ENCODE measurements at regions not wholly inside any gene's neighbourhood (a gene's known extent, or its start where the extent isn't known, plus 50 kb on each side); places are given as distances from the start of the nearest gene placed in this dataset.

DNA sequence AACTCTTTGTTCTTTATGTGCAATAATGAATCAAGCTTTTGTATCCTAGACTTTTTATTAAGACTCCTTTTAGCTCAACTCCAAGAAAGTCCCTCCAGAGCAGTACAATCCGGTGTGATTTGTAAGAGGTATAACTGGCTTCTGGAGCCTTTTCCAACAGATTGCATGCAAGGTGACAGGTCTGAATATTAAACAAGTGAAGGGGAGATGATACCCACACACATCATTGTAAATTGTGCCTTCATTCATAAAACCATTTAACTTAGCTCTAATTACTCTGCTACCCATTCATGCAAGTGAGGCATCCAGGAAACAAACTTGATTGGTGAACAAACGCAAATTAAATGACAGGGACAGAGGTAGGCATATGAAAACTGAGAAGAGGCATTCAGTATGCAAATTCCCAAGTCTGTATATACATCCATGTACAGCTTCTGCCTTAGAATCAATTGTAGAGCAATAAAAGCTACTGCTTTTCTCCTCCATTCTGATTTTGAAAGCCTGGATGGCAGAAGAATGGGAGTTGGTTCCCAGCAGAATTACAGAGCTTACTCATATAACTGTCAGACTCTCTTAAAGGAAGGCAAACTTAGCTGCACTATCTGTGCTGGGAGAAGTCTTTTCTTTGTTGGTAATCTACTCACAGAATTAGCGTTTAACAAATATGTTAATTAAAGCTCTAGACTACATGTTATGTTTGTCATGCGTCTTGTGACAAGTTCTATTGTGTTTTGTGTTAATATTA lies 261.0 kb upstream of the CDH6 start:
- FAIRE-seq = no peak

GRCh38 chr5:30930736-30931135 lies 262.8 kb upstream of the CDH6 start:
- no peak for FAIRE-seq

GRCh38 chr5:30928956-30929355 lies 264.5 kb upstream of the CDH6 start:
- FAIRE-seq = no peak

- FAIRE-seq = no peak
These were observed 267.3 kb upstream of the CDH6 start for GRCh38 chr5:30926218-30926617.

GRCh38 chr5:30921388-30921787 lies 272.1 kb upstream of the CDH6 start:
- no peak for FAIRE-seq

- FAIRE-seq = no peak
These were observed 275.3 kb upstream of the CDH6 start for GRCh38 chr5:30918171-30918570.

DNA sequence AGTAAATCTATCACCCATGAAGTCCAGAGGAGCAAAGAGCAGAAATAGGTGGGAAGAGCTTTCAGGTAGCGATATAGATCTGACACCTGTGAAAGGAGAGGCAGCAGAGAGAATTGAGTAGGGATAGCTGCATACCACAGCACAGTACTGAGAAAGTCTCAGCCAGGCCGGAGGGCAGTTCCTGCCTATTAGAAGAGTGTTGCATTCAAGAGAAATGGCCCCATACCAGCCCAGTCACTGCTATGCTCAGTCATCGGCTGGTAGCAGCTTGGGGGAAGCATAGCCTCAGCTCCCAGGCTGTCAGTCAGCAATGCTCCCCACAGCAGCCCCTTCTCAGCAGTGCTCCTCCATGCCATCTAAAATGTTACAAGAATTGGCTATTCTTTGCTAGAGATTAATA lies 285.1 kb upstream of the CDH6 start:
- FAIRE-seq = no peak

DNA sequence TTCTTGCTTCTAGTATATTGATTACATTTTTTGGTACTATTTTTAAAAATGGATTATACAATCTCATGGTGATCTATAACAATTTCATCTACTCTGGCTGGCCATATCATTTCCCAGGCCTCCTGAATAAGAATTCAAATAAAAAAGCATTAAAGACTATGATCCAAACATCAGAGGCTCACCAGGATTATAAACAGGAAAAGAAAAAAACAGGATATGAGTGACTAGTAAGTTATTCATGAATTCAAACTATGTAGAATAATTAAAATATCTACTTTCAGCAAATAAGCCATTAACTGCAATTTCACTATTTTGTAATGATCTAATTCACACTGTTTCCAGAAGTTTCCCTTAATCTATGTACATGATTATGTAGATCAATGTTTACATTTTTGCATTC lies 293.1 kb upstream of the CDH6 start:
- FAIRE-seq = no peak

- no peak for FAIRE-seq
These were observed 298.7 kb upstream of the CDH6 start for GRCh38 chr5:30894811-30895210.

- FAIRE-seq = no peak
These were observed 301.8 kb upstream of the CDH6 start for GRCh38 chr5:30891660-30892059.

DNA sequence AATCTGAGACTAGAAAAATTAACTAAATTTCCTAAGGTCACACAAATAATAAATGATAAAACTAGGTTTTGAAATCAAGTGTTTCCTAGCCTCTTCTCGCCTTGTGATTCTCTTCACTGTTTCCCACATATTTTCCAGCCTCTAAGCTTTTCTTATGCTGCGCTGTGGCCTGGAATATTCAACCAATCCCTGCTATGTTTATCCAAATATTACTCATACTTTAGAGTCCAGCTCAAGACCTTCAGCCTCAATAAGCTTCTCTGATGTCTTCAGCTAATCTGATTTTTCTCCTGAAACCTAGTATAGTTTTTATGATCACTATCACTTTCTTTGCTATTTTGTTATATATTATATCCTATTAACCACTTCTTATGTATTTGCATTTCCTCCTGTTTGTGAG lies 303.1 kb upstream of the CDH6 start:
- FAIRE-seq = no peak

DNA sequence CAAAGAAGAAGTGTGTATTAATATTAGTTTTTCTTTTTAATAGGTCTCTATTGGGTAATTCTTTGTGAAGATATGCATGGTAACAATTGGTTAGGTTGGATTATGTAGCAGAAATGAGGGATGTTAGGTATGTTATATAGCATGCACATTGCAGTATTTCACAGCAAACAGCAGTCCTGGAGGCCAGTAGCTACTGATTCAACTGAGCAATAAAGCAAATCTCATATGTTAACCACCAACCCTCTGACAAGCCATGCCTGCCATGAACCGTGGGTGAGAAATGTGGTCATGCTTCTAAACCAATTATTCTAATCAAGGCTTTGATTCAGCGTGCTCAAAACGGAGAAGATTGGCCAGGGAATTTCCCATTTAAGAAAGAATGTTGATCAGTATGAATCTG lies 313.0 kb upstream of the CDH6 start:
- no peak for FAIRE-seq

- no peak for FAIRE-seq
These were observed 313.6 kb upstream of the CDH6 start for GRCh38 chr5:30879887-30880286.

GRCh38 chr5:30878746-30879145 lies 314.7 kb upstream of the CDH6 start:
- no peak for FAIRE-seq

GRCh38 chr5:30878296-30878695 lies 315.2 kb upstream of the CDH6 start:
- no peak for FAIRE-seq

DNA sequence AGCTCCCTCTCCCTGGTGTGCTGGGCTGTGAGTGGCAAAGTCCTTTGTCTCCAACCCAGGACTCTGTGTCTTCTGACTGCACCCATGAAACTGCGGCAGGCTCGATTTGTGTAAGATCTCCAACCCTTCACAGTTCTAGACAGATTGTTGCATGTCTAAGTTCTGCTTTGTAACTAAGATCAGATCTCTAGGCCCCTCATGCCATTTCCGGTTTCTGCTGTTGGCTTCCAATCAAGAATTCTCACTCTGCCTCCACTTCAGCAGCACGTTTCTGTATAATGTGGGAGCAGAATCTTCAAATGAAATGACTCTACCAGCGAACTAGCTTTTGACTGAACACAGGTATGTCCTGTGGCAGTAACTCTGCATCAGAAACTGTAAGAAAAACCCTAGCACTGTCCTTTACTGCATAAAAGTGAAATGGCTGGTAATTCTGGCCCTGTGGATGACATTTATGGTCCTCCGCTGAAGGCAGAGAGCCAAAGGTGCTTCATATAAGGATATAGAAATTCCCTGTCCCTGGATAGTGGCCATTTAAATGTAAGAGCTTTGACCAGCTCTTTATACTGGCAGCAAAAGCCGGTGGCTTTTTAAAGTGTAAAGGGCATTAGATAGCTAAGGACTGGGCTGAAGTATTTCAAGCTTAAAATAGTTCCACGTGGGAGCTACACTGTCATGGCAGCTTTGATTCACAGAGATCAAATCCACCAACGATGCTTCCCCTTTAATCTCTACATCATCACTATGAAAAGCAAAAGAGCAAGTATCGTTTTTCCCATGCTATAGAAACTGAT lies 319.0 kb upstream of the CDH6 start:
- FAIRE-seq = no peak

- FAIRE-seq = no peak
These were observed 322.3 kb upstream of the CDH6 start for GRCh38 chr5:30871196-30871595.

GRCh38 chr5:30867711-30868110 lies 325.8 kb upstream of the CDH6 start:
- FAIRE-seq = no peak

DNA sequence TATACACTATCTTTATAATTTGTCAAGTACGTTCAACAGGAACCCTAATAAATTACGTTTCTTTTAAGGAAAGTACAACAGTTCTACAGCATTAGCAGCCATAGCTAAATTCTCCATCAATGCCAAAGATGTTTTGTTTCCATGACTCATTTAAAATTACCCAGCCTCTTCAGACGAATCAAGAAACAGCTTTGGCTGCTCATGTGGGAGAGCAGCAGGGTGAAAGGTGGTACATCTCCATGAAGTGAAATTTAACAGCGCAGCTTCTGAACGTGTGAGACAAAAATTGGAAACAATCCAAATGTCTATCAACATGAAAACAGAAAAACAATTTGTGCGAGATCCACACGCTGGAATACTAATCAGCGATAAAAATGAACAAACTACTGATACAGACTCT lies 327.3 kb upstream of the CDH6 start:
- FAIRE-seq = no peak

GRCh38 chr5:30856242-30856641 lies 337.2 kb upstream of the CDH6 start:
- no peak for FAIRE-seq

GRCh38 chr5:30853158-30853557 lies 340.3 kb upstream of the CDH6 start:
- no peak for FAIRE-seq

- FAIRE-seq = no peak
These were observed 342.6 kb upstream of the CDH6 start for GRCh38 chr5:30850866-30851265.

GRCh38 chr5:30849931-30850710 lies 343.4 kb upstream of the CDH6 start:
- FAIRE-seq = no peak

DNA sequence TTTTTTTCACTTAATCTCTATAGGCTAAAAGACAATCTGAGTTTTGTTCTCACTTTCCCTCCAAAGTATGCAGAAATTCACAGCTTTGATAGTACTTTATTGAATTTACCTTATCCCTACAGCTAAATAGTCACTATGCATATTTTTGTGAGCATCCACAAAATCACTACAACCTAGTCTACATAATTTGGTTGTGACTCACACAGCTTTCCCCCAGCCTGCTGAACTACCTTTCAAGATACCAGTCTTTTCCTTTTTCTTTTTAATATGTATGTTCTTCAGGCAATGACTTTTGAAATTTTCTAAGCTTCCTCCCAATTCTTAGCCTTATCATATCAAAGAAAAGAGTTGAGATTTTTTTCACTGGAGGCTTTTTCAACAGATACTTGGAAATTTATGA lies 347.3 kb upstream of the CDH6 start:
- no peak for FAIRE-seq

All from G401.6 (cell line).